CD1c-positive myeloid dendritic cell (primary cell): ENCODE measurements at regions not wholly inside any gene's neighbourhood (a gene's known extent, or its start where the extent isn't known, plus 50 kb on each side); places are given as distances from the start of the nearest gene placed in this dataset.

ENCODE experiments used
- DNase-seq: peaks from one replicate; pipeline ENCODE4 v3.0.0-alpha.2; 2016; ENCODE audit errors: extremely low spot score

DNA sequence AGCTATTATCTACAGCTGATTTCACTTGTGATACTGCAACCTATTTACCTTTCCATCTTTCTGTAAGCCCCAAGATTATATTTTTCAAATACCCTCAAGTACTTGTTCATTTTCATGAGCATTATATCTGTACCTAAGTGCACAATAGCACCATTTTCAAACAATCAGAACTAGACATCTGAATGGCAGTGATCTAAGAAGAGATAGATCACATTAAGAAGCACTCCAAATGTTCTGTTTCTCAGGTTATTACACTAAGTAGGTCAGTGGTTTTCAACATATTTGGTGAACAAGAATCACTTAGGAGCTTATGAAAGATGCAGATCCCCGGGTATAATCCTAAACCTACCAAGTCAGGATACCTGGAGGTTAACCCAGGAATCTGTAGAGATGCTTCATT lies 872.7 kb downstream of the DCDC2C start:
- DNase-seq: no peak

DNA sequence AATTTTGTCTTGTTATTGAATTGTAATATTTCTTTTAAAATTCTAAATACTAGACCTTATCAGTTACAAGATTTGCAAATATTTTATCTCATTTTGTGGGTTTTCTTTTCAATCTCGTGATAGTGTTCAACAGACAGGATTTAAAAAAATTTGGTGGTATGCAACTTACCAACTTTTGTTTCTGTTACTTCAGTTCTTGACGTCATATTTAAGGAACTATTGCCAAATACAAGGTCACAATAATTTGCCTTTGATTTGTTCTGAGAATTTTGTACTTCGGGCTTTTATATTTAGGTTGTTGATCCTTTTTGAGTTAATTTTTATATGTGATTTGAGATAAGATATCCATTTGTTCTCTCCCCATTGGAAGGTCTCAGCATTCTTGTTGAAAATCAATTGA lies 876.6 kb downstream of the DCDC2C start:
- DNase-seq: no peak

DNA sequence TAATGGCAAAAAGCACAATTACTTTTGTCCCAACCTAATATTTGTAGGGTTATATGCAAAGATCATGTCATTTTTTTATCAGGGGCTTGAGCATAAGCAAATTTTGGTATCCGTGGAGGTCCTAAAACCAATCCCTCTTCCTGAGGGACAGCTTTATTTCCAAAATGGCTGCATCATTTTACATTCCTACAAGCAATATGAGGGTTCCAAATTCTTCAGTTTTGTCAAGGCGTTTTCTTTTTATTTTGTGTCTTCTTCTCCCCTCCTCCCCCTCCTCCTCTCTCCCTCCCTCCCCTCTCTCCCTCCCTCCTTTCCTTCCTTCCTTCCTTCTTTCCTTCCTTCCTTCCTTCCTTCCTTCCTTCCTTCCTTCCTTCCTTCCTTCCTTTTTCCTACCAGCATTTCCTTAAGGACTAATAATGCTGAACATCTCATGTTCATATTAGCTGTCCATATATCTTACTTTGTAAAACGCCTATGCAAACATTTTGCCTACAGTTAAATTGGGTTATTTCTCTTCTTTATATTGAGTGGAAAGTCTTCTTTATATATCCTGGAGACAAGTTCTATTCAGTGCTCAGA lies 881.8 kb downstream of the DCDC2C start:
- DNase-seq: no peak

DNA sequence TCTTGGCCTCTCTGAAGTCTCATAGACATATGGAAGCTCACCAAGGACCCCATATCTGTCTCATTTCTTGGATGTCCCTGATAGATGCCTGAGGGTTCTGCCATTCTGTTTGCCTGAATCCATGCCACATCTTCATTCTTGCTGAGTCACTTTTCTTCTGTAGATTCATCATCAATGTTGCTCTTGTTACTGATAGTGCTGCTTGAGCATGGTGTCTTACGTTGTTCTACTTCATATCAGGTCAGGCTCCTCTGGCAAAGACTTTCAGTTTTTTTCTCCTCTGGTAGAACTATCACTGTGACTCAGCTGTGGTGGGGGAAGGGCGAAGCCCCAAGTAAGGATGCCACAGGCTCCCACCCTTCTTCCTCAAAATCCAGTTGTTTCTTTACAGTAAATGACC lies 885.2 kb downstream of the DCDC2C start:
- DNase-seq: no peak

DNA sequence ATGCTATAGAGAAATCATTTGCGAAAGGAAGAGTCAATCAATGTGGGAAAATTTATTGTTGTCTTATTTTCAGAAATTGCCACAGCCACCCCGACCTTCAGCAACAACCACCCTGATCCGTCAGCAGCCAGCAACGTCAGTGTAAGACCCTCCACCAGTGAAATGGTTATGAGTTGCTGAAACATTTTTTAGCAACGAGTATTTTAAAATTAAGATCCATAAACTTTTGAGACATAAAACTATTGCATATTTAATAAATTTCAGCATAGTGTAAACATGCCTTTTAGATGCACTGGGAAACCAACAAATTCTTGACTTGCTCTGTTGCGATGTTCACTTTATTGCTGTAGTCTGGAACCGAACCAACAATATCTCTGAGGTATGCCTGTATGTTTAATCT lies 887.9 kb downstream of the DCDC2C start:
- no peak for DNase-seq

DNA sequence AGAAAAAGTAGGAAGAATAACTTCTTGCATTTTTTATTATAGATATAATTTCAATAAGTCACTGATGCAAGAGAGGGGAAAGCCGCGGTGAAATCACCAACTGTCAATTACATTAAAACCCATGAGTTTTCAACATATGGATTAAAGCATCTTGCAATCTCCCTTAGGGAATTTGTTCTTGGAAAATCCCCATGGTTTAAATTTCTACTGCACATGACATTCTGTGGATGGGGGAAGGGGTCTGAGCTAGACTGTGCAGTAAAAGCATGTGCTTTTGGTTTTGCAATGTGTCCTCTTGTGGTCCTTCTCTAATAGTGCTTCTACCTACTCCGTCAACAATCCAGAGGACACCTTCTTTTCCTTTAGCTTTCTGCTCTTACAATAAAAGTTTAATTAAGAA lies 894.0 kb downstream of the DCDC2C start:
- DNase-seq: no peak

DNA sequence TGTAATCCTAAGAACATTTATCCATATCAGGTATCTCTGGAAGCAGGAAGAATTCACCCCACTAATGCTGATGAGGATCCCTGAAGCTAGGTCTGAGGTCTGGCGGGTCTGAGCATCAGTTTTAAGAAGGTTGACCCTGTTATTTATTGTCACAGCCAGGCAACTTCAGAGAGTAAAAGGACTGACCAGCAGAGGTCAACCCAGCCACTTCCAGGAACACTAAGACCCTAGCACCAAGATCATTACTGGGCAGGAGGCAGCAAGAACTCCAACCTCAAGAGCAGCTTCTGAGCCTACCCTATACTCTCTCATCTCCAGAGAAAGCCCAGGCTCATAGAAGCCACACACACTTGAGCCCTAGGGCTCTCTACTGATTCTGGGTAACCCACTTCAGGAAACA lies 901.4 kb downstream of the DCDC2C start:
- DNase-seq: no peak

DNA sequence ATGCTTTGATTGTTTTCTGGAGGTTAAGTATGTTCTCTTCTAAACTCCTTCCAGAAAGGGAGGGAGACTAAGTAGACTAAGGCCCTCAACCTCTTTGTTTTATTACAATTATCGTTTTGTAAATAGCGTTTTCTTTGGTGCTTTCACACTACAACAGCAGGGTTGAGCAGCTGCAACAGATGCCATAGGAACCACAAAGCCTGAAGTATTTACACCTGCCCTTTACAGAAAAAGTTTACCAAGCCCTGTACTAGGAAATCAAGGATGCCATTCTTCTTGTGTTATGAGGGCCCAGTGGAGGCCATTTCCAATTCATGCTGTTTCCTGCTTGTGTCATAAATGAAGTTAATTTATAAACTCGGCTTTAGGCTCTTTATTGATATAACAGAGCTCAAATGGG lies 914.8 kb downstream of the DCDC2C start:
- no peak for DNase-seq

DNA sequence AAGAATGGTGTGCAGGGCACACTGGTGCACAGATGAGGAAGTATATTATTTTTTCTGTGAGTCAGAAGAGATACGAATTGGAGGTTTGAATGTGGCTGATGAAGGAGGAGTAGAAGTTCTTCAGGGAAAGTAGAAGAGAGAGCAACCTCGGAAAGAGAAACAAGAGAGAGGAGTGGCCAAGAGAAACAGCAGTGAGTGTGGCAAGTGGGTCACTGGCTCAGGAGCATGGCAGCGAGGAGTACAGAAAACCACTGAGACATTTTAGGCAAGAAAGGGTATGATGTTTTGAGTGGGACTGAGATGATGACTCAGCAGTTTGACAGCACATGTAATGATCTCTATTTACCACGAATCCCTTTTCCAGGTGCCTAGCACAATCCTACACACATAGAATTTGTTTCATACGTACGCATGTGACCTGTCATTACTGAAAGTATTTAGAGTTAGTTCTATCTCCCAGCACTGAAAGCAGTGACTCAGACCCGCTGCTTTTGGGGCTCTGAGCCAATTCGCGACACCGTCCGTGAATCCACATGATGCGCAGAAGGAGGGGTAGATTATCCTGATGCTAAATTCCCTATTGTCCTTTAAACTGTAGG lies 915.4 kb downstream of the DCDC2C start:
- DNase-seq: no peak

DNA sequence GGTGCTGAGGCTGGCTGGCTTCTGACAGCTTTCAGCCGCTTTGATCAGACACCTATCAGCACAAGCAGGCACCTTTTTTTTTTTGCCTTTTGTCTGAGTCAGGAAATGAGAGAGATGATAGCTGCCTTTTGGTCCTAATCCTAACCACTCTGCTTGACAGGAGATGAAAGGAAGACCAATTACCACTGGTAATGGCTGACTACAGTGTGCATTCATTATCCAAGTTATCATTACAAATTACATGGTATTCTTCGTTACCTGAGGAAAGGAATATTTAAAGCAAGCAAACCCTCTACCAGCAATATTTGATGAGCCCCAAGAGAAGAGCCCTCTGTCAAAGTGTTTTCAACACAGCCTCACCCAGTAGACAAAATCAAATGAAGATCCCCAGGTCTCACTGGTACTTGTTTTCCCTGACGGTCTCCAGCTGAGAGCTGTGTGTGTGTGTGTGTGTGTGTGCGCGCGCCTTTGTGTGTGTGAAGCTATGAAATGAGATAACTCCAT lies 925.7 kb downstream of the DCDC2C start:
- DNase-seq: no peak

DNA sequence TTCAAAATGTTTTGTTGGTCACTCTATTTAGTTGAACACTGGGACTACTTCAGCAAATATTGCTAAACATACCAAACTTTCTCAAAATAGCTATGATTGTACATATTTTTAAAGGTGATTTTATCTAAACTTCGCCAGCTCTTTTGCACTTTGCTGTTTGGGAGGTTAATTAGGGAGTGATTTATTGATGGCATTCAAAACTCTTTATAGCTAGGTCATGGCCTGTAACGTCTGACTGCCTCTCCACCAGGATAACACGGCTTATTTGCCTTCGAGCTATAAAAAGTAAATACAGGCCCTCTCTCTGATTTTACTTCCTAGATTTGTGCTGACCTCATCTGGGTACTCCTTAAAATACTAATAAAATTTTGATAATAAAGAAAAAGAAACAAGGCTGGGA lies 931.9 kb downstream of the DCDC2C start:
- no peak for DNase-seq

DNA sequence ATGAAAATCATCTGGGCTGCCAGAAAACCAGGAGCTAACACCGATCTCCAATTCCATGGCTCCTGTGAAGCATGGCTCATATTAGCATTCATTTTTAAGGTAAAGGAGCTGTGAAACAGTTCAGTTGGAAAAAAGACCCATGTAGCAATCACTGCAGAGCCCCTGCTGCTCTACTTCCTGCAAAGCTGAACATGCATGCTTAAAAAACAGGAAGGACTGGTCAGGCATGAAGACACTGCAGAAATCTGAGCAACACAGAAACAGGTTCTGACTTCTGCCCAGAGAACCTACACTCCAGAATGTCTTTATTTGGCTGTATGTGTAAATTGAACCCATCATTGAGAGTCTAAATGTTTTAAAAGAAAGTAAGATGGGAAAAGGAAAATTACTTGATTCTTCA lies 950.6 kb downstream of the DCDC2C start:
- no peak for DNase-seq

DNA sequence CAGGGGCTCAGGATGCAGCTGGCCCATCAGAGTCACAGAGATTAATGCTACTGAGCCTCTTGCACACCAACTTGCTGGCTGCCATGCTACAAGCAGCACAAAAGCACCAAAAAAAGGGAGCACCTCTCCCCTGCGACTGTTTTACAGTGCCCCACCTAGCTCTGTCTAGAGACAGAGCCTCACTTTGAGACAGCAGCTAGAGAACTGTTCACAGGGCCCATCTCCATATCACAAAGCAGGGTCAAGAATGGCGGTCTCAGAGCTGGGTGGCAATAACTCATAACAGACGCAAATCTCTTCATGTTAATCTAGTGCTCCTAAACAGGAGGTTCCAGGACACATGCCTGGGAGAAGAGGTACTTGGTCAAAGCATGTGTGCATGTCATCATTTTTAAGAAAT lies 953.0 kb downstream of the DCDC2C start:
- no peak for DNase-seq

DNA sequence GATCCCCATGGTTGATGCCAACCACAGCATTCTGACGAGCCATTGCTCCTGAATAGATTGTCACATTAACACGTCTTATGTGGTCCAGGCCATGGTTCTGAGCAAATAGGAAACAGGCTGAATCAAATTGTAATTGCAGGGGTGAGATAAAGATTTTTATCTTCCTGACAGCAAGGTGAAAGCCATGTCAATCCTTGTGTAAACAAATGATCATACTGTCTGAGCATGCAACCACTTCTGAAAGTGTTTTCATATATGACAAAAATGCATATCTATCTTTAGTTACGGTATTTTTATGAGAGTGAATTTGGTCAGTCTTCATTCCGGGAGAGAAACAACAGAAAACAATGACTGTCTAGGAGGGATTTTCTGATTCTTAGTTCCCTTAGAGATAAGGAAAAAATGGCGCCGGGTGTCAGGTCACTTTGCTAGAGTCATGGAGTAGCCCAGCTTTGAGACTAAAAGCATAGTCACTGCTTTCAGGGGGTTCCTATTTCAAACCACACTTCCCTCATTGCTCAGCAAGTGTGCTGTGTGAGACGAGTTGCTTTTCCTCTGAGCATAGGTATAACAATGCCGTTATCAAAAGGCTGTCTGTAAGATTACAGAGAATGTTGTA lies 958.9 kb downstream of the DCDC2C start:
- DNase-seq: no peak

DNA sequence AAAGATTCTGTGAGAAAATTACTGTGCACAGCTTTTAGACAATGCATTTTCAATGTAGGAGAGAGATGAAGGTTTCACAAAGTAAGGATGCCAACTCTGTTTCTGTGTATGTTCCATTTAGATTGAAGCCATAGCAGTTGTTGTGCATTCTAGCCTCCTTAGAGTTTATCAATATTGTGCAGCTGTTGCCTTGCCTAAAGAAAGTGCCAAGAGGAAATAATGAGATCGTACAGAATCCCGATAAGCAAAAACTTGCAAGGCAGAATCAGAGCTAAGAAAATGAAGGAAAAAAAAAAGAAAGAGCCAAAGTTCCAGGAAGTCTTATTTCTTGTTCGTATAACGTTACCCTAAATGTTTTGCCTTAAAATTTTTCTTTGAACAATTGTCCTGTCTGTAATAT lies 965.0 kb downstream of the DCDC2C start:
- DNase-seq: no peak

DNA sequence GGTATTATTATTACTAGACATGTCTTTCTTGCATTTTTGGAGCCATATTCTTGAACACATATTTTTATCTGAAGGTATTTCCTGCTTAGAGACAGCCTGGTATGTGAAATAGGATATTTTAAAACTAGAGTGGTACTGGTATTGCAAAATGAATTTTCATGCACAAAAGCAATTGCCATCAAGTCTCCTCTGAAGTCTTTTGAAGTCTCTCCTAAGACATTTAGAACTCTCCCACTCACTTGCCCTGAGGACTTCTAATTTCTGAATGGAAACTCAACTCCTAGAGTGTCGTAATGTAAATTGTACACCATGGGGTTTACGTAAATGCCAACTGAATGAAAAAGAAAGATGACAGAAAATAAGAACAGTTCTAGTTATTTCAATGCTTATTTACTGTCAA lies 967.0 kb downstream of the DCDC2C start:
- DNase-seq: no peak

DNA sequence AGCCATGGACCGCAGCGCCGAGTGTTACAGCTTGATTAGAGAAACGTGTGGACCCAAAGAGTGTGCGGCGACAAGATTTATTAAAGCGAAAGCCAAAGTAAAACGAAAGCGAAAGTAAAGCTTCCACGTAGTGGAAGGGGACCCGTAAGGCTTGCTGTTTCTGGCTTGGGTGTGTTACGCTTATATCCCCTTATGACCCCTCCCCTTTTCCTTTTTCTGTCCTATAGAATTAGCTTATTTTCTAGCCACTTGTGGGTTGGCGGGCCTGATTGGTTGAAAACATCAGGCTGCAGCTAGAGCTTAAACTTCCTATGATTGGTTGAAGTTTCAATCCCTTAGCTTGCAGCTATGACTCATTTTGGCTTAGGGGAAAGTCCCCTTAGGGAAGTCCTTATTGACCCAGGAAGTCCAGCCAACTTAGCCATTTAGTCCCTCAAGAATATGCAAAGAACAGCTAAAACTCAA lies 969.7 kb downstream of the DCDC2C start:
- DNase-seq: no peak

DNA sequence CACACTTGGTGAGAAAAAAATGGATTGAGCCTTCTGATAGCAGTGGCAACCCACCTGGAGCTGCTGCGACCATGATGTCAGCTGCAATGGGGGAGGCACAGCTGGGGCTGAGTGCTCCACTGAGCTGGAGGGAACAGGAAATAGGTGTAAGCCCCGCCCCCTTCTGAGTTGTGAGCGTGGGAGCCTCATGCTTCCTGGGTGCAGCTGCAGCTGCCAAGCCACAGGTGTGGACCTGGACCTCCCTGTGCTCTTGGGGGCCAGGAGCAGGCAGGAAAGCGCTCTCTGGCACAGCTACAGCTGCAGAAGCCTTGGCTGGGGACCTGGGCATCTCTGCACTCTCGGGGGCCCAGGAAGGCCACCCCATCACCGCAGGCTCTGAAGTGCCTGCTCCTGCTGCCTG lies 970.6 kb downstream of the DCDC2C start:
- DNase-seq: no peak

DNA sequence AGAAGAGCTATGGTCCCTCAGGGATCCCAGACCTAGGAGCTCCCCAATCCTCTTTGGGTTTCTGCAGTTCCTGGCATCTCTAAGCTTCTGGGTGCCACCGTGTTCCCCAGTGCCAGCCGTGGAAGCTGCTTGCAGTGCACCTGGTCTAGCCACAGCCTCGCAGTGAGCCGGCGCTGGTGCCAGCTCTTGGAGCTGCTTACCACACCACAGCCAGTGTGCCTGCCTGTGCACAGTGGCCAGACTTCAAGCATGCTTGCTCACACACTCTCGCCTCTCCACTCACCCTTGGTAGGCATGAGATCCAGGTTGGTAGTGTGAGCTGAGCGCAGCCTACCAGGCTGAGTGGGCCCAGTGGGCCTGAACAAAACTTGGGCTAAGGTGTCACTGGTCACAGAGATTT lies 971.9 kb downstream of the DCDC2C start:
- no peak for DNase-seq

DNA sequence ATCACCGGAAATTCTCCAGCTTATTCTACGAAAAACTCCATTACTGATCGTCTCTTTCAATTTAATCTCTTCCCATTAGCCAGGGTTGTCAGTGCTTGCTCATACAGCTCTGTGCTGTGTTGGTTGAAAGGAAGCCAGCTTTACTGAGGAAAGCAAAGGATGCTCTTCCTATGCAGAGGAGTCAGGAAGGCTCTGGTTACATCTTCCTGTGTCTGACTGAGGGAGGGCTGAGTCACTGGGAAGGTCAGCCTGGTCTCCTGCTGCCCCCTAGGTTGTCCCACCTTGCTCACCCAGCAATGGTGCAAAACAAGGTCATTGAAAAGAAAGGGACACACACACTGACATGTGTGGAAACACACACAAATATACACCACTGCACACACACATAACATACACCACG lies 975.6 kb downstream of the DCDC2C start:
- DNase-seq: no peak

DNA sequence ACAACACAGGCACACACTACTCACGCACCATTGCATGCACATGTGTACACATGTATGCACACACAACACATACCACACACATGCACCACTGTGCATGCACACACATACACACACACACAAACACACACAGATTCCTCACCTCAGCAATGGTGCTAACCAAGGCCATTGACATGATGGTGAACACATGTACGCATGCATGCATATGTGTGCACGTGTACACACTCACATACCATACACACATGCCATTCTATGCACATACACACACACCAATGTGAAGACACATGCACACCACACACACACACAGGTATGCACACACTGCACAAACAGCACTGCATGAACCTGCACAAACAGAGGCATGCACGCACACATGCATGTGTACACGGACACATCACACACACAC lies 976.0 kb downstream of the DCDC2C start:
- no peak for DNase-seq

DNA sequence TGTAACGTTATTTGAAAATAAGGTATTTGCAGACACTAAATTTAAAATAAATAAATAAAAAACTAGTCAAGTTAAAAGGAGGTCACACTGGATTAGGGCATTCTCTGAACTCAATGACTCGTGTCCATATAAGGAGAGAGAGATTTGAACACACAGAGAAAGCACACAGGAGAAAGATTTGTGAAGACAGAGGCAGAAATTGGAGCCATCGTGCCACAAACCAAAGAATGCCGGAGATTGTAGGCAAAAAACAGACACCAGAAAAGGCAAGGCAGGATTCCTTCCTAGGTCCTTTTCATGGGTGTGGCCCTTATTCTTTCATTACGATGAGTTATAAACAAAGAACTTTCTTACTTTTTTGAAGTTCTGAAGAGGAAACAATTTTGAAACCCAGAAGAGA lies 981.5 kb downstream of the DCDC2C start:
- DNase-seq: no peak

DNA sequence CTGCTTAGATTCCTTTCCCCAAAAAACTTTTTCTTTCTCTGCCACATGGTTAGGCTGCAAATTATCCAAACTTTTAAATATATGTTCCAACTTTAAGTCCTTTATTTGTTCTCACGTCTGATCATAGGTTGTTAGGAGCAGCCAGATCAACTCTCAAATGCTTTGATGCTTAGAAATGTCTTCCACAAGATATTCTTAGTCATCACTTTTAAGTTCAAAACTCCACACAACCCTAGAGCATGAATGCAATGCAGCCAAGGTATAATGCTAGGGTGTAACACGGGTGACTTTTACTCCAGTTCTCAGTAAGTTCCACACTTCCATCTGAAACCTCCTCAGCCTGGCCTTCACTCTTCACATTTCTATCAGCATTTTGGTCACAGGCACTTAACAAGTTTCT lies 987.5 kb downstream of the DCDC2C start:
- DNase-seq: no peak

DNA sequence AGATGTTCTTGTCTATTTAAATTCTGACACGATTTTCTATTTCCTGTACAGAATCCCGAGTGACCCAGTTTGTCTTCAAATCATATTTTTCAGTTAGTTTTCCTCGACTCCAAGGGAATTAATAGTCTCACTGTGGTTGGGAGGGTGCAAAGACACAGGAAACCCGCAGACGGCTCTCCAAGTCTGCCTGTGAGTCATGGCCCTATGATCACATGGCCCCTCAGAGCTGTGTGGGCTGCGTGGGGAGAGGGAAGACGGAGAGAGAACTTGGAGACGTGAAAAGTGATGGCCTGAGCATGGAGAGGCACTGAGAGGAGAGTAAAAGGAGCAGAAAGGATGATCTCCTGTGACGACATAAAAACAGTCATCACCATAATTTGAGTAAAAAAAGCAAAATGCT lies 989.9 kb downstream of the DCDC2C start:
- DNase-seq: no peak
